ENCODE measurements at regions not wholly inside any gene's neighbourhood (a gene's known extent, or its start where the extent isn't known, plus 50 kb on each side); places are given as distances from the start of the nearest gene placed in this dataset.

DNA sequence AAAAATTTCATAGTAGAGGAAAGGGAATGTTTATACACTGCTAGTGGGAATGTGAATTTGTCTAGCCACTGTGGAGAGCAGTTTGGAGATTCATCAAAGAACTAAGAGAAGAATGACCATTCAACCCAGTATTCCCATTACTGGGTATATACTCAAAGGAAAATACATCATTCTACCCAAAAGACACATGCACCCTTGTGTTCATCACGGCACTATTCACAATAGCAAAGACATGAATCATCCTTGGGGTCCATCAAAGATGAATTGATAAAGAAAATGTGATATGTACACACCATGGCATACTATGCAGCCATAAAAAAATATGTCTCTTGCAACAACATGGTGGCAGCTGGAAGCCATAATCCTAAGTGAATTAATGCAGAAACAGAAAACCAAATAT lies 825.7 kb downstream of the TNS3 start:
- Histone ChIP-seq H2BK15ac (ENCODE audit: low read length) (no peak overlapping the region), H2BK12ac (ENCODE audit: low read depth, low read length) (no peak overlapping the region), H2AFZ (ENCODE audit: low read length) (no peak overlapping the region), H4K8ac (ENCODE audit: extremely low read depth, insufficient read depth, low read length) (no peak overlapping the region), H3K56ac (replicated peaks; ENCODE audit: insufficient read length, low read depth, low read length) (no peak overlapping the region), H3K36me3 (ENCODE audit: control insufficient read depth in 2 of 4, insufficient read depth in 4 of 4, low read length in 3 of 4) (no peaks in the 10 kb centered on the region), H2BK5ac (ENCODE audit: low read depth, low read length) (no peak overlapping the region), H3K23me2 (ENCODE audit: low read depth, low read length) (no peaks in the 10 kb centered on the region), H2BK20ac (ENCODE audit: low read length) (no peak overlapping the region), H3K27me3 (replicated peaks in 1 of 4; ENCODE audit: control insufficient read depth in 3 of 4, extremely low read depth in 1 of 4, insufficient read depth in 3 of 4, low read length in 3 of 4) (peaks cover 0 to 2% (median 0%) of the 10 kb centered on the region in 4 experiments; a peak in 1 of 7 replicates), H3K23ac (ENCODE audit: insufficient read length) (no peak overlapping the region), H3K4me2 (ENCODE audit: insufficient read depth in 1 of 2, low read depth in 2 of 2, low read length in 2 of 2) (no peak overlapping the region), H3K18ac (ENCODE audit: extremely low read depth, low read length) (no peak overlapping the region), H4K91ac (replicated peaks; ENCODE audit: insufficient read length, low read length) (no peak overlapping the region), H2BK120ac (replicated peaks; ENCODE audit: low read depth, low read length) (no peak overlapping the region), H4K5ac (ENCODE audit: insufficient read length, low read depth, low read length) (no peak overlapping the region), H3K9ac (replicated peaks in 1 of 4; ENCODE audit: extremely low read depth in 1 of 4, low read depth in 3 of 4, low read length in 3 of 4) (no peak overlapping the region), H4K20me1 (replicated peaks in 1 of 2; ENCODE audit: control insufficient read depth in 1 of 2, insufficient read depth in 2 of 2, low read length in 2 of 2) (no peaks in the 10 kb centered on the region), H3K27ac (ENCODE audit: low read depth, low read length) (no peak overlapping the region), H3K9me3 (ENCODE audit: insufficient read depth in 2 of 2, low read depth in 1 of 2, low read length in 1 of 2) (no peaks in the 10 kb centered on the region), H3K4me3 (ENCODE audit: extremely low read depth in 1 of 4, insufficient read depth in 2 of 4, low read depth in 3 of 4, low read length in 4 of 4) (no peak overlapping the region), H3K4me1 (replicated peaks in 1 of 4; ENCODE audit: control insufficient read depth in 3 of 4, insufficient read depth in 4 of 4, low read length in 3 of 4) (no peaks in the 10 kb centered on the region), H2AK5ac (ENCODE audit: low read depth, low read length) (no peak overlapping the region), H3K4ac (replicated peaks; ENCODE audit: insufficient read length, low read depth, low read length) (no peak overlapping the region), H3K79me1 (ENCODE audit: low read depth, low read length) (no peaks in the 10 kb centered on the region), H3K14ac (ENCODE audit: insufficient read length) (no peak overlapping the region), H3K79me2 (ENCODE audit: control insufficient read depth in 1 of 2, insufficient read depth in 2 of 2, low read length in 2 of 2) (no peaks in the 10 kb centered on the region)
- no peak for DNase-seq (ENCODE audit: low read depth in 1 of 2, low spot score in 2 of 2)
- no peak for FAIRE-seq
- WGBS, 2 experiments (ENCODE audit: extremely low coverage in 1 of 2, insufficient coverage in 1 of 2, insufficient read length in 1 of 2, insufficient replicate concordance in 2 of 2, low coverage in 1 of 2, low lambda C conversion rate in 2 of 2, missing lambda C conversion rate in 1 of 2) = 95% methylated on average over 1 of the region's 1 CpG; no CpG with 5 or more reads in 1 of the 2 experiments
- ChIA-PET CTCF (ENCODE audit: partially characterized antibody) (no interaction called here), POLR2A (ENCODE audit: partially characterized antibody) (no interaction called here)
- TF ChIP-seq ATF2 (IDR thresholded peaks at IDR 0.05; ENCODE audit: low read length) (no peak), CHD2 (IDR thresholded peaks at IDR 0.05; ENCODE audit: low read length) (no peak)

All from H1 (cell line).